ENCODE measurements at regions not wholly inside any gene's neighbourhood (a gene's known extent, or its start where the extent isn't known, plus 50 kb on each side); places are given as distances from the start of the nearest gene placed in this dataset.

- no peak overlapping the region for H3K4me3 Mint-ChIP-seq
- H3K36me3 ChIP-seq (ENCODE audit: insufficient read depth, low read length): no peaks in the 10 kb centered on the region
- ATAC-seq (ENCODE audit: poor library complexity): no peak
- H3K9me3 ChIP-seq (ENCODE audit: control insufficient read depth in 1 of 2, insufficient read depth in 1 of 2, low read length in 2 of 2): peaks cover 0 to 11% of the 10 kb centered on the region in 2 experiments
- no peaks in the 10 kb centered on the region for H3K27me3 Mint-ChIP-seq
- TF ChIP-seq, protein P1, sequence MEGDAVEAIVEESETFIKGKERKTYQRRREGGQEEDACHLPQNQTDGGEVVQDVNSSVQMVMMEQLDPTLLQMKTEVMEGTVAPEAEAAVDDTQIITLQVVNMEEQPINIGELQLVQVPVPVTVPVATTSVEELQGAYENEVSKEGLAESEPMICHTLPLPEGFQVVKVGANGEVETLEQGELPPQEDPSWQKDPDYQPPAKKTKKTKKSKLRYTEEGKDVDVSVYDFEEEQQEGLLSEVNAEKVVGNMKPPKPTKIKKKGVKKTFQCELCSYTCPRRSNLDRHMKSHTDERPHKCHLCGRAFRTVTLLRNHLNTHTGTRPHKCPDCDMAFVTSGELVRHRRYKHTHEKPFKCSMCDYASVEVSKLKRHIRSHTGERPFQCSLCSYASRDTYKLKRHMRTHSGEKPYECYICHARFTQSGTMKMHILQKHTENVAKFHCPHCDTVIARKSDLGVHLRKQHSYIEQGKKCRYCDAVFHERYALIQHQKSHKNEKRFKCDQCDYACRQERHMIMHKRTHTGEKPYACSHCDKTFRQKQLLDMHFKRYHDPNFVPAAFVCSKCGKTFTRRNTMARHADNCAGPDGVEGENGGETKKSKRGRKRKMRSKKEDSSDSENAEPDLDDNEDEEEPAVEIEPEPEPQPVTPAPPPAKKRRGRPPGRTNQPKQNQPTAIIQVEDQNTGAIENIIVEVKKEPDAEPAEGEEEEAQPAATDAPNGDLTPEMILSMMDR (IDR thresholded peaks at IDR 0.05): no peak
- ChIA-PET POLR2A (no interaction called here), CTCF (no interaction called here)
- no peak overlapping the region for H3K27ac Mint-ChIP-seq
- peaks cover 17% of the 10 kb centered on the region for H3K9me3 Mint-ChIP-seq
- no peak for DNase-seq
- H3K4me1 ChIP-seq (ENCODE audit: insufficient read depth, low read length): no peaks in the 10 kb centered on the region
- H3K4me1 Mint-ChIP-seq (ENCODE audit: low read depth): no peaks in the 10 kb centered on the region
- intact Hi-C loops (cut with DNase I, micrococcal nuclease): no loop called here
- H3K27ac ChIP-seq (ENCODE audit: low read depth in 1 of 2, low read length in 2 of 2): no peak overlapping the region
- H3K27me3 ChIP-seq (ENCODE audit: control insufficient read depth in 1 of 2, insufficient read depth in 2 of 2, low read length in 2 of 2): no peaks in the 10 kb centered on the region
- no peak overlapping the region for H3K4me3 ChIP-seq (ENCODE audit: low read length)
- H3K36me3 Mint-ChIP-seq (ENCODE audit: low read depth): no peaks in the 10 kb centered on the region
Observed at GRCh38 chr13:65268009-65268408, 1962.1 kb downstream of the PCDH9 start.

GRCh38 chr13:65265988-65266387 lies 1964.1 kb downstream of the PCDH9 start:
- H3K27me3 ChIP-seq (ENCODE audit: control insufficient read depth in 1 of 2, insufficient read depth in 2 of 2, low read length in 2 of 2): no peaks in the 10 kb centered on the region
- Mint-ChIP-seq H3K9me3 (peaks cover 9% of the 10 kb centered on the region), H3K4me1 (ENCODE audit: low read depth) (peaks cover 6% of the 10 kb centered on the region), H3K27ac (no peak overlapping the region), H3K4me3 (no peak overlapping the region), H3K36me3 (ENCODE audit: low read depth) (no peaks in the 10 kb centered on the region), H3K27me3 (no peaks in the 10 kb centered on the region)
- no peaks in the 10 kb centered on the region for H3K4me1 ChIP-seq (ENCODE audit: insufficient read depth, low read length)
- H3K9me3 ChIP-seq (ENCODE audit: control insufficient read depth in 1 of 2, insufficient read depth in 1 of 2, low read length in 2 of 2): peaks cover 0 to 11% of the 10 kb centered on the region in 2 experiments
- DNase-seq: no peak
- no peaks in the 10 kb centered on the region for H3K36me3 ChIP-seq (ENCODE audit: insufficient read depth, low read length)
- intact Hi-C loops (cut with DNase I, micrococcal nuclease): no loop called here
- TF ChIP-seq, protein P1 (IDR thresholded peaks at IDR 0.05): no peak
- no peak overlapping the region for H3K4me3 ChIP-seq (ENCODE audit: low read length)
- H3K27ac ChIP-seq (ENCODE audit: low read depth in 1 of 2, low read length in 2 of 2): no peak overlapping the region
- CTCF ChIA-PET: no interaction called here
- POLR2A ChIA-PET: no interaction called here
- no peak for ATAC-seq (ENCODE audit: poor library complexity)

GRCh38 chr13:65264066-65264465 lies 1966.1 kb downstream of the PCDH9 start:
- TF ChIP-seq, protein P1 (IDR thresholded peaks at IDR 0.05): no peak
- no peaks in the 10 kb centered on the region for H3K36me3 Mint-ChIP-seq (ENCODE audit: low read depth)
- ChIA-PET CTCF (no interaction called here), POLR2A (no interaction called here)
- H3K9me3 Mint-ChIP-seq: peaks cover 8% of the 10 kb centered on the region
- Histone ChIP-seq H3K27me3 (ENCODE audit: control insufficient read depth in 1 of 2, insufficient read depth in 2 of 2, low read length in 2 of 2) (no peaks in the 10 kb centered on the region), H3K36me3 (ENCODE audit: insufficient read depth, low read length) (no peaks in the 10 kb centered on the region), H3K9me3 (ENCODE audit: control insufficient read depth in 1 of 2, insufficient read depth in 1 of 2, low read length in 2 of 2) (peaks cover 0 to 11% of the 10 kb centered on the region in 2 experiments), H3K4me3 (ENCODE audit: low read length) (no peak overlapping the region), H3K4me1 (ENCODE audit: insufficient read depth, low read length) (no peaks in the 10 kb centered on the region), H3K27ac (ENCODE audit: low read depth in 1 of 2, low read length in 2 of 2) (no peak overlapping the region)
- no peak for DNase-seq
- H3K27ac Mint-ChIP-seq: no peak overlapping the region
- H3K4me1 Mint-ChIP-seq (ENCODE audit: low read depth): peaks cover 7% of the 10 kb centered on the region
- intact Hi-C loops (cut with DNase I, micrococcal nuclease): no loop called here
- ATAC-seq (ENCODE audit: poor library complexity): no peak
- no peaks in the 10 kb centered on the region for H3K27me3 Mint-ChIP-seq
- no peak overlapping the region for H3K4me3 Mint-ChIP-seq
